HG03066 (cell line): ENCODE measurements at regions not wholly inside any gene's neighbourhood (a gene's known extent, or its start where the extent isn't known, plus 50 kb on each side); places are given as distances from the start of the nearest gene placed in this dataset.
"Not testable (repeated sequence)": the region's sequence is repeated elsewhere in the genome, so short reads cannot be mapped to it uniquely, and the experiment has no call there.

Experiments
- ATAC-seq: cut with Tn5 transposase; IDR thresholded peaks from one replicate; pipeline ENCODE4 v1.9.1; 2021; ENCODE audit warnings: low read depth; ENCODE audit not compliant: unreplicated experiment

DNA sequence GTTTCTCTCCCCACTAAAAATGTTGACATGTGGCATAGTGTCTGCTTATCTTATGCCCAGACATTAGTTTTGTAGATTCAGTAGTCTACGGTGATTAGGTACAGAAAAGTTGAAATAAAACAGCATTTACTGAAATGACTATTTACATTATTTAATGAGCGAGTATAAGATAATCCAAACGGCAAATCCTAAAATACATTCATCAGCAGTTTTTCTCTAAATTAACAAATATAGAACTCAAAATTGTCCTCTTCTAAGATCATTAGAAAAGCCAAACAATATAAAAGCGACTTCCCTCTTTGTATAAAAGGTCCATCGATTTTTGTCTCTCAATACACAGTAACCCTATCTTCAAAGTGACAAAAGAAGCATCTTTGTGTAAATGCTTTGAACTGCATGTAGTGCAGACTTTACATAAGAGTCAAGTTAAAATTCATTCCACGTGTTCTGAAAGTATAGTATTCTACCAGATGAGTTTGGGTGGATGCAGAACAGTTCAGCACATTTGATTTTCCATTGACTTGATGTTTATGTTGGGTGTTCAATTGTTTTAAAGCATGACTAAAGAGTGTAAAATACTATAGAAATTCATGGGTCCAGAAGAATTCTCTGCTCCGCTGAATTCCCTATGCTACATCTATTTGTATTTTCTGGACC is 480.8 kb upstream of the DPH6 start:
- ATAC-seq, result no peak

DNA sequence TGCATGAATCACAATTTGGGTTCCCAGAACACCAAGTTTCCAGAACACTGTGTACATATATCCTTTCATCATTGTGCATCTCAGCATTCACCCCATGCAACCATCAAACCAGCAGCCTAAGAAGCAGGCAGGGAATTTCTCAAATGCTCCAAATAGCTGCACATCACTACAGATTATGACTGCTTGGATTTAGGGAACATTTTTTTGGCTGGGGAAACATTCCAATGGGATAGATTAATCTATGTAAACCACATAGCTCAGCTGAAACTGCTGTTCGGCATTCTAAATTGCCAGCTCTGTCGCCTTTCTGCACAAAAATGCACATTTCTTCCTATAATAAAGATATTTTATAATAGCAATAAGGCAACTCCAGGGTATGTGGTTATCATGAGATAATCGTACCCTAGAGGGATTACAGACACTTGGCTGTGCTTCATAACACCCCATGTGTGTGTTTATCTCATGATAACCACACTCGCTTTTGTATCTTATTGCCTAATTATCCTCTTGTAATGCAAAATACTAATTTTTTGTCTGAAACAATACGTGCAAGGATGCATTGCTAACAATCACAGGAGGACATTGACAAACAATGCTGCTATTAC is 483.7 kb upstream of the DPH6 start:
- no peak for ATAC-seq

DNA sequence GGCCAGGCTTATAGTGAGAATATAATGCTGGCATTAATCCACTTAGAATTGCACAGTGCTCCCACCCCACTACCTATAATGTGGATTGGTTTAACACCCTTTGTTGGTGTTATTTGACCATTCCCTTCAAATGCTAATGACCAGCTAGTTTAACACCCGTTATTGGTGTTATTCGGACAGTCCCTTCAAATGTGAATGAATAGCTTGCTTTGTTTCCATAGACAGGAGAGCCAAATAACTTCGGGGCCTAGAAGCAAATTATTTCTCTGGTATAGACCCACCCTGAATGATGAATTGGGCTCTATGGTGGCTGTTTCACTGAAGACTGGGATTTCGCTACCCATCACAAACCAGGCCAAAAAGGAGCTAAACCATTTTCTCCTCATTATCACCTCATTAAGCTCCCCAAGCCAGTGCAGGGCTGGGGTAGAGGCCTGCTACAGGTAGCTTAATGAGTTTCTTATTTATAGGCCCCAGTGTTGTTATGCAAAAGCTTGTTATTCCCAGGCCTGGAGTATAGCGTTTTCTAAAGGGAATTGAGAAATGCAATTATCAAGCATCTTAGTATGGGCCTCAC is 494.1 kb upstream of the DPH6 start:
- ATAC-seq, result no peak

DNA sequence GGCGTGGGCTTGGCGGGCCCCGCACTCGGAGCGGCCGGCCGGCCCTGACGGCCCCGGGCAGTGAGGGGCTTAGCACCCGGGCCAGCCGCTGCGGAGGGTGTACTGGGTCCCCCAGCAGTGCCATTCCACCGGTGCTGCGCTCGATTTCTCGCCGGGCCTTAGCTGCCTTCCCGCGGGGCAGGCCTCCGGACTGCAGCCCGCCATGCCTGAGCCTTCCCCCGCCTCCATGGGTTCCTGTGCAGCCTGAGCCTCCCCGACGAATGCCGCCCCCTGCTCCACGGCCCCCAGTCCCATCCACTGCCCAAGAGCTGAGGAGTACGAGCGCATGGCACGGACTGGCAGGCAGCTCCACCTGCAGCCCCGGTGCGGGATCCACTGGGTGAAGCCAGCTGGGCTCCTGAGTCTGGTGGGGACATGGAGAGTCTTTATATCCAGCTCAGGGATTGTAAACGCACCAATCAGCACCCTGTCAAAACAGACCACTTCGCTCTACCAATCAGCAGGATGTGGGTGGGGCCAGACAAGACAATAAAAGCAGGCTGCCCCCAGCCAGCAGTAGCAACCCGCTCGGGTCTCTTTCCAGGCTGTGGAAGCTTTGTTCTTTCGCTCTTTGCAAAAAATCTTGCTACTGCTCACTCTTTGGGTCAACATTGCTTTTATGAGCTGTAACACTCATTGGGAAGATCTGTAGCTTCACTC is 501.2 kb upstream of the DPH6 start:
- not testable (repeated sequence) for ATAC-seq

DNA sequence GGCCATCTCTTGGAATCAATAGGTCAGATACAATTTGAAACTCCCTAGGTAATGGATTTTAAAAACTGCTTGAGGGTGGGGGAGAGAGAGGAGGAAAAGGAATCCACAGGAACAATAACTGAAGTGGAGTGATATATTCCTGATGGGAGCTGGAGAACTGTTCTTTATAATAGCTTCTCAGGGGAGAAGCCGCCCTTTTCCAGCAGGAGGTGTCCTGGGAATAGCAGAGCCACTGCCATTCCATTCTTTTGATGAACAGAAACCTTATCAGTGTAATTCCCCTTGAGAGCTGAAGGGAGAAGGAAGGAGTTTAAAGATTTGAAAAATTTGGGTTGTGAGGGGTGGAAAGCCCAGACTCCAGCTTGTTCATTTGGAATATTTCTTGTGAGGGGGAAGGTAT is 504.9 kb upstream of the DPH6 start:
- no peak for ATAC-seq

DNA sequence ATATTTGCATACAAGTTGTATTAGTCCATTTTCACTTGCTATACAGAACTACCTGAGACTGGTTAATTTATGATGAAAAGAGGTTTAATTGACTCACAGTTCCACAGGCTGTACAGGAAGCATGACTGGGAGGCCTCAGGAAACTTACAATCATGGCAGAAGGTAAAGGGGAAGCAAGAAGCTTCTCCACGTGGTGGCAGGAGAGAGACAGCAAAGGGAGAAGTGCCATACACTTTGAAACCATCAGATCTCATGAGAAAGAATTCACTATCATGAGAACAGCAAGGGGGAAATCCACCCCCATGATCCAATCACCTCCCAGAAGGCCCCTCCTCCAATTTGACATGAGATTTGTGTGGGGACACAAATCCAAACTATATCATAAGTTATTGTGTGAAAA is 506.7 kb upstream of the DPH6 start:
- not testable (repeated sequence) for ATAC-seq

DNA sequence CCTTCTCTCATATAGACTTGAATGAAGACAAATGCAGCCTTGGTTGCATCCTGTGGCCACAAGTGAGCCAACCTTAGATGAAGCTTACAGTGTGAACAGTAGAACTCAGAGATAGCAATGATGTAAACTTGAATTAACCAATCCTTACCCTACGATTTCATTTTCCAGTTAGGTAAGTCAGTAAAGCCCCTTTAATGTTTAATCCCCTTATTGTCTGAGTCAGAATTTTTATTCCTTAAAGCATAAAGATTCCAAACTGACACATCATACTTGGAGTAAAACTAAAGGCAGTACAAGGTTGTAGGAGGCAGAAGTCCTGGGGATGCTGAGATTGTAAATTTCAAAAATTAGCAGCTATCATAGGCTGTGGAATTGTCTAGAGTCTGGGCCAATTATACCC is 507.8 kb upstream of the DPH6 start:
- no peak for ATAC-seq

DNA sequence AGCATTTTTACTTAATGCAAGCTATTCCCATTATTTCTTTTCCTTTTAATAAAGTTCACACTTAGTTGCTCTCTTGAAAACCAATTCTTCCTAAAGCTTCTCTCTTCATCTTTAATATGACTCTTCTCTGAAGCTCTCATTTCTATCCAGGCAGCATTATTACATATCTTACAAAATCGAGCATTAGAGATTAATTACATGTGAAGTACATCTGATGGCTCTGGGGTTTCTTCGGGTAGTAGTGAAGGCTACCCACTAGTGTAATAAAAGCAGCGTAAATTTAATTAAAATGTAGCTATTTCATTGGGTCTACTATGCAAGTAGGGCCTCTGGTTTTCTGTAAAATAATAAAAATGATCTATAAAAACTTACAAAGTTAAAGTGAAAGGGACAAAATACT is 513.6 kb upstream of the DPH6 start:
- no peak for ATAC-seq

DNA sequence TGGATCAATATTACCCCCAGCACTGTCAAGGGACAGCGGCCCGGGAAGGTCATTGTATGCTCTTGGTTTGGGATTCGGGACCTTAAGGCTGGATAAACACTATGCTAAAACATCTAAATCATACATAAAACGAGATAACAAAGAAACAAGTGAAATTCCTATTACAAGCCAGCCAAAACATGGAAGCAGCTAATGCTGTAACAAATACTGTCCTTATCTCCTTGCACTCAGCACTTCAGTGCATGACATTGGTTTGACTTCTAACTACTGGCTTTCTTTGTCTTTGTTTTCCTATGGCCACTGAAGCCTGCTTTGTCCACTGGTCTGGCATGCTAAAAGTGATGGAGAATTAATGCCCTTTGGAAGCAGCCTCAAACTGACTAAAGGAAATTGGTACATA is 516.4 kb upstream of the DPH6 start:
- no peak for ATAC-seq

DNA sequence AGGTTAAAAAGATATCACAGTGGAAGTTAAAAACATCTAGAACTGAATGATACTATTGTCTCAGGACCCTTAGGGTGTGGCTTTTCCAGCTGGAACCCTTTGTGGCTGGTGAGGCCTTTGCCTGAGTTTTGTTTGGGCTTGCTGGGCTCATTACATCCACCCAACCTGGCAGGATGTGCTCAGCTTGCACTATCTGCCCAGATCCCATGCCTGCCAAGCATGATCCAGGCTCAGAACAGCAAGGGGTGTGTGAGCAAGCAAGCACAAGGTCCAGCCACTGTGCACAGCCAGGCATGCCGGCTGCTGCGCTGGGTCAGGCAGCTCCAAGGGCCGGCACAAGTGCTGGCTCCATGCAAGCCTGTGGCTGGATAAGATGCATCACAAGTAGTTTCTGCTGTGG is 512.7 kb upstream of the CDIN1 start:
- ATAC-seq, result no peak

DNA sequence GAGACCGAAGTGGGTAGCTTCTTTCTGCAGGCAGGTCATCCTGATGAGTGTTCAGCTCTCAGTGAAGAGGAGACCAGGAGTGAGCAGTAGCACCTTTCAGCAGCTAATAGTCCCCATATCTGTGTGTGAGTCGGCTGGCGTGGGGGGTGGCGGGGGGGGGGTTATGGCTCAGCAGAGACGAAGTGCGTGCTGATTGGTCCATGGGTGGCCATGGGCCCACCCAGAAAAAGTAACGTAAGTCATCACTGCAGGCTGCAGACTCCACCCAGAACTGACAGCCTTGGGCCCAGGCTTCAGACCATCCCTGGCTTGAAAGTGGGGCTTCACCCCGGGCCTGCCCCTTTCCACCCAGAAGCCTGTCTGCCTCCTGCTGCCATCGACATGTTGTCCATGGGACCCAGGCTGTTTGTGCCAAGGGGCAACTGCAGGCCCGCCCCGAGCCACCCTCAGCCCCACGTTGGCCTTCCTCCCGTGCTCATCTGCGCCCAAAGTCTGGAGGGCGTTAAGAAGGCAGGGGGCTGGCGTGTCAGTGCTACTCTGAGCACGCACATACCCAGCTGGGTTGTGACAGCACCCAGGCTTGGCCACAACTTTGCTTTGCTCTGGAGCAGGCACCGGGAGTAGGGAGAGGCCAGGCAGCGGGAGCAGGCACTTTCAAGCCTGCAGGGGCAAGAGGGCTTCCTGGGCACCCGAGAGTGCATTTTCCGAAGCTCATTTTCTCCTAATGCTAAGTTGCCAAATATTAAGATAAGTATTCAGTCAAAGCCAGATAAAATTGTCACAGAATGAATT is 511.7 kb upstream of the CDIN1 start:
- no peak for ATAC-seq

DNA sequence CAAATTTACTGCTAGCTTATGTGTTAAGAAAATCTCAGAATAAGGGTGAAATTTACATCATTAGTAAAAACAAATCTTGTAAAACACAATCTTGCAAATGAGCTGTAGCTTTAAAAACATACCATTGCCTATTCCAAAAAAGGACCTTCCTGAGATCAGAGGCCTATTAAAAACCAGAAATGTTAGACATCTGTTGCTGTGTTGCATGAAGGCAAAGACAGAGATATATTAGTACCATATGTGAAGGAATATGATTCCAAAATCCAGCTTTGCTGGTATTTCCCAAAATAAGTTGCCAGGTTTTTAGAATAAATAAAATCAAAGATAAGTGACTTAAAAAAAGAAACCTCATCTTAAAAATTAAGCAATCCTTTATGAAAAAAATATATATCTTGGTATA is 504.1 kb upstream of the CDIN1 start:
- ATAC-seq, result no peak

DNA sequence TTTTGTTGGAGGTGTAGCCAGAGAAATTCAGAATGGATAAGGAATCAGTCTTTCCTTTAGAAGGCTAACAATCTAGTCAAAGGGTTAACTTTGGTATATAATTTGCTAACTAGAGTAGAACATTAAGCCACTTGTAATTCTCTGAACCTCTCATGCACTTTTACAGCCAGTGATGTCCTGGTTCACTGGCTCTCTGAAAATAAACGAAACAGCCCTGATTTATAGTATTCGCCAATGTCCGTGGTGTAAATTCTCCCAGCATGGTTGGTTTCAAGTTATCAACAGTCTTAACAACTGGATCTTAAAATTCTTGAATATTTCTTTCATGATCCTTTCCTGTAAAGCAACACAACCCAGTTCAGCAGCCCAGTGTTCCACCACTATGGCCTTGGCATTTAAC is 500.4 kb upstream of the CDIN1 start:
- ATAC-seq, result no peak

DNA sequence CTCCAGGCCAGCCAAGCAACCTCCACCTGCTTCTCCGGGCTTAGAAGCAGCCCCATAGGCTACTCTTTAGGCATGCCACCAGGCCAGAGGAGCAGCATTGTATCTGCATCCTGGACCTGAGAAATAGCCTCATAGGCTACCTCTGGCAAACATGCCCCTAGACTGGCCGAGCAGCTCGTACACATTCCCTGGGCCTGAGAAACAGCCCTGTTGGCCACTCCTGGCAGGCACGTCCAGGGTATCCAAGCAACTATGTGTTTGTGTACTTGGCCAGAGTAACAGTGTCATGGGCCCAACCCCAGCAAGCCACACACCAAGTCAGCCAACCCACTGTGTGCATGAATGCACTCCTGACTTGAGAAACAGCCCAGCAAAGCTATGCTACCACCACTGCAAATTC is 498.7 kb upstream of the CDIN1 start:
- no peak for ATAC-seq

DNA sequence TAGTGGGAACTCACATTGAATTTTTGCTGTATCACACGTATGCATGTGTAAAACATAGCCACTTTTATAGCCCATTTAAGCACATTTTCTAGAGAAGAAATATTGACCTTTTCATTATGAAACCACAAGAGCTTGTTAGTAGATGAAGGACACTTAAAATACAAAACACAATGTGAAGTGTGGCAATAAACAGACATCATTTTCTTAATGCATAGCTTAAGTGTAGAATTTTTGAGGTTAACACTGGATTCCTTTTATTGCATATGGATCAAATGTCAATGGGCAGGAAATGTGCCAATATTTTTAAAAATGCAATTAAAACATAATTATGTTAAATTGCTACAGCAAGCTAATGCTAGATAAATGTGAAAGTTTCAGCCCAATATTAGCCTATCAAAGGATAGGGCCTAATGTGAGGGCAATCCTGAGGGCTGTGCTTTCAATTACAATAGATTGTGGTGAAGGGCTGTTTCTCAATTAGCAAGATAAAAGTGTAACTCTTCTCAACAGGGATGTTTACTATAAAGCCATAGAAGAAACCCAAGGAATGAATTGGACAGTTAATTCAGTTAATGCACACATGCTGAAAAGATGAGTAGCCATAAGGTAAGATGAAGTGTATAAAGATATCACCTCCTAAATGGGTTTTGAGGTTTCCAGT is 489.0 kb upstream of the CDIN1 start:
- no peak for ATAC-seq

DNA sequence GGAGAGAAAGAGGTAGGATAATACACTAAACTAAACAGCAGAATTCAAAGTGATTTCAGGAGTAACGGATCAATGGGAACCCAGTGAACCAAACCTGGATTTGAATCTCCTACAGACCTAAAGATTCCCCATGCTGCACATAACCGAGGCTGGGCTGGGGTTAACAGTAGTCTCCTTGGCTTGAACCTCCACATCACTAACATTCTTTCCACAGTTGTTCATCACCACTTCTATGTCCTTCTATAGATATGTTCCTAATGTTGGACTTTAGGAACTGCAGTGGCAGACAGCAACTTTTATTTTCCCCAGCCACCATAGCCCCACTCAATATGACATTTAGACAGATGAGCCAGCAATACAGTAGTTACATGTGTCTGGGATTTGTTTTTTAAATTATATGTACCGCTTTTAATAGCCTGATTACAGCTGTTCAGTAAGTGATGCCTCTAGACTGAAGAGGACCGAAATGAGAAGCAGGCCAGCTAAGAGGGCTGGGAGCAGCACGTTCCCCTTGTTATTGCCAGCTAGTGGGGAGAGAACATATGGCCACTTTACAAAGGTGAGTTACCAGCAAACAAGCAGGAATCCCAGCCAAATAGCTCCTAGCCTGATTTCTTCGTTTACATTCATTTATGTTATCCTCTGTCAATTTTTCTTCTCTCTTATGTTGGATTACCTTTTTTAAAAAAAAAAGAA is 472.6 kb upstream of the CDIN1 start:
- no peak for ATAC-seq

DNA sequence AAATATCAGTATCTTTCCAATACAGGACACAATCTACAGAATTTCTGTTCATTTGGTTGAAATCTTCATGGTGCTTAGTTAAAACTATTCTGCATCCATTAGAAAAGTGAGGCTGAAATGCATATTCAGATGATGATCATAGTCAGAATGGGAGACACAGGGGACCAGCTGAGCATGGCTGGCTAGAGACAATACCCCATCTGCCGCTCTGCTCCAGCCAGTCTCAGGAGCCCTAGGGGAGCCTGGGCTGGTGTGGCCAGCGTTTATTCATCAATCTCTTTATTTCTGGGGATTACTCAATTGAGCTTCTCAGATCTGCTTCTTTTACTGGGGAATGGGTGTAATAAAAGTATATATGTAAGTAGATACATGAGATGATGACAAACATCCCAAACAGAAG is 470.9 kb upstream of the CDIN1 start:
- ATAC-seq, result no peak

DNA sequence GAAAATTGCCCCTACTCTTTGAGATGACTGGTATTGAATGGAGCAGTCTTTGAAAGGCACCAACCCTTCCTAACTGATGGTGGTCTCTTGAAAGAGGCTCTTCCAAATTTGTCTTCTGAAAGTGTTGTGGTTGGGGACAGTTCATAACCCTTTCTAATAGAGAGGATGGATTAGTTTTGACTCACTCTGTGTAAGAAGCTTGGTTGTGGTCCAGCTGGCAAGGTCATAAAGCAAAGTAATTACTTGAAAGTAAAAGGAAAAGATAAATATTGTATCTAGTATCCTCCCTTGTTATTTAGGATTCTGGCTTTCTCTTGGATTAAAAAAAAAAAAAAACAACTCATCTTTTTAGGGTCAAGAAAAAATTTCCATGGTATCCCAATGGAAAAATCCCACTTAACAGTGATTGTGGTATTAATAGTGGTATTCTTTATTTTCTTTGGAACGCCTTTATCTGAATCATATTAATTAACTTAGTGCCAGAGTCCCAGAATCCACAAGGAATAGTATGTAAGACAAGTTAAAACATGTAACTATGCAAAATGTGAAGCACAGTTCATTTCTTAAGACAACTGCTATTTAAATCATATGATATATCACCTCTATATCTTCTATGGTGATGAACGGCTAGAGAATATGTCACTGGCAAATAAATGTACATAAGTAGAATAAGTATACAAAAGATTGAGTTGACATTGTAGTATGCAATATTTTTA is 469.3 kb upstream of the CDIN1 start:
- ATAC-seq, result no peak

DNA sequence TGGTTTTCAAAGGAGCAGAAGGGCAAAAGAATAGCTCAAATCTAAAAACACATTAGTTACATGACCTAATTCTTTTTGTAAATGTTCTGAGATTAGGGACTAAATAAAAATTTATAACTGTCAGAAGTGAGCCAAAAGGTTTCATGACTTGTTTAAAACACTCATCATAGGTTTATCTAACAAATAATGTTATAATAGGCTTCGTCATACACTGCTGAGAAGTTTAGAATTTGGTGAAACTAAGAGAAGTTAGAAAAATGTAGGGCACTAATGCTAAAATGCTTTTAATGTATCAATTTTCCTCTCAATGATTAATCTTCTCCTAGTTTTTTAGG is 468.8 kb upstream of the CDIN1 start:
- ATAC-seq, result no peak
